ENCODE measurements at regions not wholly inside any gene's neighbourhood (a gene's known extent, or its start where the extent isn't known, plus 50 kb on each side); places are given as distances from the start of the nearest gene placed in this dataset.
"Not testable (repeated sequence)": the region's sequence is repeated elsewhere in the genome, so short reads cannot be mapped to it uniquely, and the experiment has no call there.

DNA sequence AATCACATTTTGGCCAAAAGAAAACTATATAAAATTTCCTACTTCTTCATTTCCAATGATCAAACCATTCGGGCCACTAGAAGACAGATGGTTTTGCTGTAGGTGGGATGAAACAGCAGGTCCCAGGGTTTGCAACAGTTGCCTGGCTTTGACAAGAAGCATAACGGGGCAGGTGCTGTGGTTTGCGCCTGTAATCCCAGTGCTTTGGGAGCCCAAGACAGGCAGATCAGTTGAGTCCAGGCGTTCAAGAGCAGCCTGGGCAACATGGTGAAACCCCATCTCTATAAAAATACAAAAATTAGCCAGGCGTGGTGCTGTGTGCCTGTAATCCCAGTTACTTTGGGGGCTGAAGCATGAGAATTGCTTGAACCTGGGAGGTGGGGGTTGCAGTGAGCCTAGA, 81.4 kb upstream of the XPO1 start:
- Histone ChIP-seq H3K9me3 (ENCODE audit: low read length) (no peaks in the 10 kb centered on the region), H3K4me3 (ENCODE audit: low read depth in 1 of 2, low read length in 2 of 2) (no peak overlapping the region), H3K4me1 (ENCODE audit: insufficient read depth, low read length) (no peaks in the 10 kb centered on the region), H3K27me3 (ENCODE audit: control insufficient read depth in 1 of 2, insufficient read depth in 2 of 2, low read length in 2 of 2) (no peaks in the 10 kb centered on the region), H3K9ac (ENCODE audit: low read length) (no peak overlapping the region), H3K27ac (ENCODE audit: low read depth, low read length) (no peak overlapping the region), H3K36me3 (ENCODE audit: insufficient read depth, low read length) (no peaks in the 10 kb centered on the region)

- Histone ChIP-seq H3K9me3 (ENCODE audit: low read length) (no peaks in the 10 kb centered on the region), H3K4me3 (ENCODE audit: low read depth in 1 of 2, low read length in 2 of 2) (no peak overlapping the region), H3K27ac (ENCODE audit: low read depth, low read length) (no peak overlapping the region), H3K4me1 (ENCODE audit: insufficient read depth, low read length) (no peaks in the 10 kb centered on the region), H3K27me3 (ENCODE audit: control insufficient read depth in 1 of 2, insufficient read depth in 2 of 2, low read length in 2 of 2) (no peaks in the 10 kb centered on the region), H3K36me3 (ENCODE audit: insufficient read depth, low read length) (no peaks in the 10 kb centered on the region), H3K9ac (ENCODE audit: low read length) (no peak overlapping the region)
Observed at GRCh38 chr2:61617610-61618009, 79.5 kb upstream of the XPO1 start.

GRCh38 chr2:61605245-61605644, 67.1 kb upstream of the XPO1 start:
- no peaks in the 10 kb centered on the region for H3K36me3 ChIP-seq (ENCODE audit: insufficient read depth, low read length)
- H3K27ac ChIP-seq (ENCODE audit: low read depth, low read length), result no peak overlapping the region
- no peaks in the 10 kb centered on the region for H3K9me3 ChIP-seq (ENCODE audit: low read length)
- no peaks in the 10 kb centered on the region for H3K4me1 ChIP-seq (ENCODE audit: insufficient read depth, low read length)
- H3K4me3 ChIP-seq (ENCODE audit: low read depth in 1 of 2, low read length in 2 of 2), result no peak overlapping the region
- H3K9ac ChIP-seq (ENCODE audit: low read length), result no peak overlapping the region
- no peaks in the 10 kb centered on the region for H3K27me3 ChIP-seq (ENCODE audit: control insufficient read depth in 1 of 2, insufficient read depth in 2 of 2, low read length in 2 of 2)

DNA sequence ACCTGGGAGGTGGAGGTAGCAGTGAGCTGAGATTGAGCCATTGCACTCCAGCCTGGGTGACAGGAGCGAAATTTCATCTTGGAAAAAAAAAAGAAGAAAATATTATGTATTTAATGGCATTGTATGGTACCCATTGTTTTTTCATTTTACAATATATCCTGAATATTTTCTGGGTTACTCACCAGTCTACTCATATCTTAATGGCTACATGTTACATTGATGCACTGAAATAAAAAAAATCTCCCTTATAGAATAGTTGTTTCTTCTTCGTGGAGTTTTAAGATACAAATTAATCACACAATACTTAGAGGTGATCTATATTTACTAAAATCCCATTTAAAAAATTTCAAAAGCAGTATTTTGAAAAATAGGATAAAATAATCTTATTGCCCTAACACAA, 66.3 kb upstream of the XPO1 start:
- Histone ChIP-seq H3K27ac (ENCODE audit: low read depth, low read length) (no peak overlapping the region), H3K36me3 (ENCODE audit: insufficient read depth, low read length) (no peaks in the 10 kb centered on the region), H3K27me3 (ENCODE audit: control insufficient read depth in 1 of 2, insufficient read depth in 2 of 2, low read length in 2 of 2) (no peaks in the 10 kb centered on the region), H3K9me3 (ENCODE audit: low read length) (no peaks in the 10 kb centered on the region), H3K9ac (ENCODE audit: low read length) (no peak overlapping the region), H3K4me1 (ENCODE audit: insufficient read depth, low read length) (no peaks in the 10 kb centered on the region), H3K4me3 (ENCODE audit: low read depth in 1 of 2, low read length in 2 of 2) (no peak overlapping the region)

GRCh38 chr2:61598515-61599156, 60.5 kb upstream of the XPO1 start:
- H3K27ac ChIP-seq (ENCODE audit: low read depth, low read length); H3K36me3 ChIP-seq (ENCODE audit: insufficient read depth, low read length); H3K4me3 ChIP-seq (ENCODE audit: low read depth in 1 of 2, low read length in 2 of 2); H3K9me3 ChIP-seq (ENCODE audit: low read length); H3K9ac ChIP-seq (ENCODE audit: low read length); H3K27me3 ChIP-seq (ENCODE audit: control insufficient read depth in 1 of 2, insufficient read depth in 2 of 2, low read length in 2 of 2); H3K4me1 ChIP-seq (ENCODE audit: insufficient read depth, low read length): not testable (repeated sequence)

GRCh38 chr2:61597300-61598289, 59.4 kb upstream of the XPO1 start:
- H3K36me3 ChIP-seq (ENCODE audit: insufficient read depth, low read length), result no peaks in the 10 kb centered on the region

GRCh38 chr2:61594201-61594600, 56.0 kb upstream of the XPO1 start:
- H3K27ac ChIP-seq (ENCODE audit: low read depth, low read length); H3K9me3 ChIP-seq (ENCODE audit: low read length); H3K4me3 ChIP-seq (ENCODE audit: low read depth in 1 of 2, low read length in 2 of 2); H3K4me1 ChIP-seq (ENCODE audit: insufficient read depth, low read length); H3K27me3 ChIP-seq (ENCODE audit: control insufficient read depth in 1 of 2, insufficient read depth in 2 of 2, low read length in 2 of 2); H3K9ac ChIP-seq (ENCODE audit: low read length); H3K36me3 ChIP-seq (ENCODE audit: insufficient read depth, low read length): not testable (repeated sequence)

More at GRCh38 chr2:61597300-61598289, 59.4 kb upstream of the XPO1 start:
- no peak overlapping the region for H3K27ac ChIP-seq (ENCODE audit: low read depth, low read length)
- H3K9ac ChIP-seq (ENCODE audit: low read length), result no peak overlapping the region
- H3K27me3 ChIP-seq (ENCODE audit: control insufficient read depth in 1 of 2, insufficient read depth in 2 of 2, low read length in 2 of 2), result no peaks in the 10 kb centered on the region
- no peaks in the 10 kb centered on the region for H3K4me1 ChIP-seq (ENCODE audit: insufficient read depth, low read length)
- no peak overlapping the region for H3K4me3 ChIP-seq (ENCODE audit: low read depth in 1 of 2, low read length in 2 of 2)
- no peaks in the 10 kb centered on the region for H3K9me3 ChIP-seq (ENCODE audit: low read length)

- H3K4me1 ChIP-seq (ENCODE audit: insufficient read depth, low read length); H3K27me3 ChIP-seq (ENCODE audit: control insufficient read depth in 1 of 2, insufficient read depth in 2 of 2, low read length in 2 of 2); H3K9ac ChIP-seq (ENCODE audit: low read length); H3K36me3 ChIP-seq (ENCODE audit: insufficient read depth, low read length); H3K27ac ChIP-seq (ENCODE audit: low read depth, low read length); H3K9me3 ChIP-seq (ENCODE audit: low read length); H3K4me3 ChIP-seq (ENCODE audit: low read depth in 1 of 2, low read length in 2 of 2): not testable (repeated sequence)
Observed at GRCh38 chr2:61593648-61594047, 55.5 kb upstream of the XPO1 start.

DNA sequence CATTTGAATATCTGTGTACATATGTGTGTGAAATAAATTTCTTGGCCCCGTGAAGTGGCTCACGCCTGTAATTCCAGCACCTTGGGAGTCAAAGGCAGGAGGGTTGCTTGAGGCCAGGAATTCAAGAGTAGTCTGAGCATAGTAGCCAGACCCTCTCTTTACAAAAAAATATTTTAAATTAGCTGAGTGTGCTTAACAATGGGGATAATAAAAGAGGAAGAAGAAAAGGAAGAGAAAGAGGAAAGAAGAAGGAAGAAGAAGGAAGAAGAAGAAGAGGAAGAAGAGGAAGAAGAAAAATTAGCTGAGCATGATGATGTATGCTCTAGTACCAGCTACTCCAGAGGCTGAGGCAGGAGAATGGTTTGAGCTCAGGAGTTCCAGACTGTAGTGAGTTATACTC, 52.1 kb upstream of the XPO1 start:
- no peaks in the 10 kb centered on the region for H3K36me3 ChIP-seq (ENCODE audit: insufficient read depth, low read length)

GRCh38 chr2:61588566-61588965, 50.4 kb upstream of the XPO1 start:
- Histone ChIP-seq H3K36me3 (ENCODE audit: insufficient read depth, low read length) (no peaks in the 10 kb centered on the region), H3K27ac (ENCODE audit: low read depth, low read length) (no peak overlapping the region), H3K27me3 (ENCODE audit: control insufficient read depth in 1 of 2, insufficient read depth in 2 of 2, low read length in 2 of 2) (no peaks in the 10 kb centered on the region), H3K9ac (ENCODE audit: low read length) (no peak overlapping the region), H3K4me1 (ENCODE audit: insufficient read depth, low read length) (no peaks in the 10 kb centered on the region), H3K4me3 (ENCODE audit: low read depth in 1 of 2, low read length in 2 of 2) (no peak overlapping the region), H3K9me3 (ENCODE audit: low read length) (no peaks in the 10 kb centered on the region)

More for the DNA sequence above, 52.1 kb upstream of the XPO1 start:
- Histone ChIP-seq H3K27me3 (ENCODE audit: control insufficient read depth in 1 of 2, insufficient read depth in 2 of 2, low read length in 2 of 2) (no peaks in the 10 kb centered on the region), H3K9ac (ENCODE audit: low read length) (no peak overlapping the region), H3K27ac (ENCODE audit: low read depth, low read length) (no peak overlapping the region), H3K4me3 (ENCODE audit: low read depth in 1 of 2, low read length in 2 of 2) (no peak overlapping the region), H3K4me1 (ENCODE audit: insufficient read depth, low read length) (no peaks in the 10 kb centered on the region), H3K9me3 (ENCODE audit: low read length) (no peaks in the 10 kb centered on the region)
